Anterior cingulate cortex (tissue), 58 donors: ENCODE measurements at regions not wholly inside any gene's neighbourhood (a gene's known extent, or its start where the extent isn't known, plus 50 kb on each side); places are given as distances from the start of the nearest gene placed in this dataset.
"Not testable (repeated sequence)": the region's sequence is repeated elsewhere in the genome, so short reads cannot be mapped to it uniquely, and the experiment has no call there.

Source experiments
- DNase-seq, 58 donors: peaks; one replicate each; lab custom pipeline; 2025; lab: John Stamatoyannopoulos, UW

DNA sequence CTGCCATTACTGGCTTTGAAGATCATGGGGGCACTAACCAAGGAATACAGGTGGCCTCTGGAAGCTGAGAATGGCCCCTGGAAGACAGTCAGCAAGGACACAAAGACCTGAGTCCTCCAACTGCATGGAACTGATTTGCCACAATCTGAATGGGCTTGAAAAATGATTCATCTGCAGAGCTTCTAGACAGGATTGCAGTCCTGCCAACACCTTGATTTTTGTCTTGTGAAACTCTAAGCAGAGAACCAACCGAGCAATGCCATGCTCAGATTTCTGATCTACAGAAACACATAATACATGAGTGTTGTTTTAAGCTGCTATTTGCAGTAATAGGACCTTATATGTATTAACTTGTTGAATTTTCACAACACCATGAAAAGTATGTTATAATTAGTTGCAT lies 66.1 kb upstream of the SLC13A1 start:
- no peak for DNase-seq

DNA sequence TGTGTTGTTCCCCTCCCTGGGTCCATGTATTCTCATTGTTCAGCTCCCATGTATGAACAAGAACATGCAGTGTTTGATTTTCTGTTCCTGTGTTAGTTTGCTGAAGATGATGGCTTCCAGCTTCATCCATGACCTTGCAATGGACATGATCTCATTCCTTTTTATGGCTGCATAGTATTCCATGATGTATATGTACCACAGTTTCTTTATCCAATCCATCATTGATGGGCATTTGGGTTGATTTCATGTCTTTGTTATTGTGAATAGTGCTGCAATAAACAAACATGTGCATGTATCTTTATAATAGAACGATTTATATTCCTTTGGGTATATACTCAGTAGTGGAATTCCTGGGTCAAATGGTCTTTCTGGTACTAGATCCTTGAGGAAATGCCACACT lies 65.1 kb upstream of the SLC13A1 start:
- DNase-seq: not testable (repeated sequence)

DNA sequence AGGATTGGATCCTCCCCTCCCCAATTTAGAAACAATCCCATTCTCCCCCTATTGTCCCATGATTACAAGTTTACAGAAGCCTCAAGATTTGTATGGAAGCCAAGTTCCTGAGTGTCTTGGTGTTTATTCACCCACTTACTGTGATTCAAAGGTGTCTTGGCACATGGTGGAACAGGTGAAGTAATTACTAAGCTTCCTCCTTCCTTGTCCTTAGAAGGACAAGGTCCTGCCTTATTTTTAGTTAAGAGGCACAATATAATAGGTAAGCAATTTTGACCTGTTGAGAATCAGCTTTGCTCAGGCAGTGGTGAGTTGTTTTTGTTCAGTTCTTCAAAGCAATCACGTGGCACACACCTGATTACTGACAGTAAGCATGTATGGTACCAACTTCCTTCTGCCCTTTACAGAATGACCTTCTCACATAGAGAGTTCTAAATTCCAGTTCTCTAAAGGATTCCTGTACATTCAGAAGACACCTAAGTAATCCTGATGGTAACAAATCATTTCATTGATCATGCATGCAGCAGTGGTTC lies 60.7 kb upstream of the SLC13A1 start:
- DNase-seq: no peak

DNA sequence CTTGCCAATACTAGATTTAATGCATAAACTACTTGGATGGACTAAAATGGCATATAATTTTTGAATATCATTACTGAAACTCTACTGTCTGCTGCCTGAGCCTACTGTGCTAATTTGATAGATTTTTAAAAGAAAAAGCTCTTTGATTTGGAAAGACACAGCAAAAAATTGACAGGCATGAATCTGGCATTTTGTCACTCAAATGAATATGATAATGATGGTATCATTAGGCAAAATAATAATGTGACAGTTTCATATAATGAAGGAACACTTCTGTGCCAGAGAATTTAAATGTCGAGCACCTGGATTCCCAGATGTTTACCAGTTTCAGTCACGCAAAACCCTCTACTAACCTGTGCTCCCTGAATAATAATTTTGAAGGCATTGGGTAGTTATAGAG lies 60.0 kb upstream of the SLC13A1 start:
- DNase-seq: no peak
